ENCODE measurements at regions not wholly inside any gene's neighbourhood (a gene's known extent, or its start where the extent isn't known, plus 50 kb on each side); places are given as distances from the start of the nearest gene placed in this dataset.

GRCh38 chr7:66427956-66428355 is 200.7 kb upstream of the KCTD7 start:
- H3K4me3 ChIP-seq (replicated peaks in 1 of 3; ENCODE audit: insufficient read depth in 1 of 3, low read depth in 1 of 3, low read length in 3 of 3) = no peak overlapping the region
- no peaks in the 10 kb centered on the region for H3K27me3 ChIP-seq (ENCODE audit: control insufficient read depth in 2 of 2, insufficient read depth in 2 of 2, low read length in 2 of 2)
- no peak for FAIRE-seq
- no peaks in the 10 kb centered on the region for H3K79me2 ChIP-seq (ENCODE audit: control insufficient read depth, insufficient read depth, low read length)
- H3K4me1 ChIP-seq (ENCODE audit: control insufficient read depth, extremely low read depth, insufficient read depth, low read length) = no peaks in the 10 kb centered on the region
- POLR2A ChIA-PET = no interaction called here
- H3K27ac ChIP-seq (ENCODE audit: insufficient read depth, low read depth, low read length) = no peak overlapping the region
- H3K4me2 ChIP-seq (ENCODE audit: insufficient read depth, low read length) = no peak overlapping the region
- no peaks in the 10 kb centered on the region for H4K20me1 ChIP-seq (replicated peaks; ENCODE audit: control insufficient read depth, extremely low read depth, insufficient read depth, low read length)
- no peak overlapping the region for H3K9ac ChIP-seq (replicated peaks; ENCODE audit: extremely low read depth, insufficient read depth, low read length)
- CTCF ChIA-PET = interaction anchor here (0.6 kb wide), 1 partner anchor 13 kb away, joined by 4 read pairs; no protein-coding TSS in a partner anchor
- no peaks in the 10 kb centered on the region for H3K9me1 ChIP-seq (replicated peaks; ENCODE audit: control insufficient read depth, extremely low read depth, insufficient read depth, low read length)
- BruUV-seq (replicated peaks) = no TSS peak
- no peaks in the 10 kb centered on the region for H3K36me3 ChIP-seq (ENCODE audit: control insufficient read depth in 2 of 2, extremely low read depth in 1 of 2, insufficient read depth in 2 of 2, low read length in 2 of 2)
- intact Hi-C loops (cut with micrococcal nuclease) (no loop called here), dilution Hi-C loops (cut with MboI; ENCODE audit: extremely low pct_ligation_motif_present, low sequenced_read_pairs) (no loop called here)
- no peak for DNase-seq (ENCODE audit: low read depth, low spot score)
- TF ChIP-seq GATA2 (IDR thresholded peaks at IDR 0.05; ENCODE audit: insufficient read depth, insufficient read length, low read depth, low read length) (no peak), JUN (IDR thresholded peaks at IDR 0.05; ENCODE audit: borderline replicate concordance, insufficient read depth, insufficient read length, low read depth) (no peak), POLR2A (IDR thresholded peaks at IDR 0.05; ENCODE audit: low read depth, low read length) (no peak), FOS (IDR thresholded peaks at IDR 0.05; ENCODE audit: borderline replicate concordance, insufficient read depth, low read length) (no peak), CTCF (IDR thresholded peaks at IDR 0.05; ENCODE audit: extremely low read depth in 1 of 2, insufficient read depth in 1 of 2, low read depth in 1 of 2, low read length in 2 of 2) (no peak), EZH2 (IDR thresholded peaks at IDR 0.05; ENCODE audit: borderline replicate concordance, low read depth, low read length, severe bottlenecking) (no peak), MYC (IDR thresholded peaks at IDR 0.05; ENCODE audit: low read depth, low read length) (no peak), POLR2AphosphoS5 (IDR thresholded peaks at IDR 0.05; ENCODE audit: insufficient read depth, low read depth, low read length) (no peak), MAX (IDR thresholded peaks at IDR 0.05; ENCODE audit: insufficient read depth, insufficient read length) (no peak)
- no peak overlapping the region for H2AFZ ChIP-seq (ENCODE audit: low read depth, low read length)
- no peaks in the 10 kb centered on the region for H3K9me3 ChIP-seq (replicated peaks; ENCODE audit: control insufficient read depth, insufficient read depth, low read length)
